HEK293 (cell line): ENCODE measurements at regions not wholly inside any gene's neighbourhood (a gene's known extent, or its start where the extent isn't known, plus 50 kb on each side); places are given as distances from the start of the nearest gene placed in this dataset.

Experiments
- CTCF ChIA-PET: fragments of 350-600 bp; formaldehyde crosslinking; extraction: SDS; loops from one replicate; lab custom pipeline; 2021; ENCODE audit warnings: antibody characterized with exemption; lab: Yijun Ruan, JAX
- POLR2A ChIA-PET: fragments of 300-600 bp; formaldehyde crosslinking; extraction: SDS; loops from one replicate; lab custom pipeline; 2020; ENCODE audit warnings: antibody characterized with exemption, inconsistent platforms; lab: Yijun Ruan, JAX
- H3K27ac ChIP-seq: fragments of 200-500 bp; sonication (Bioruptor generic); 2 replicates; pipeline ENCODE4 v1.5.1; 2014; ENCODE audit warnings: low read depth, low read length, control low read depth, inconsistent platforms; ENCODE audit errors: extremely low read depth
- H3K36me3 ChIP-seq, 2 experiments: fragments of 200-500 bp in 1 of 2; sonication (Bioruptor generic) in 1 of 2; 1 replicate in 1 of 2; 2 replicates in 1 of 2; pipeline ENCODE4 v1.5.1; 2014 to 2017; ENCODE audit warnings: inconsistent platforms in 2 of 2, low read length in 2 of 2; ENCODE audit not compliant: control insufficient read depth in 2 of 2, insufficient read depth in 1 of 2
- H3K4me1 ChIP-seq: fragments of 200-500 bp; sonication (Bioruptor generic); 2 replicates; pipeline ENCODE4 v1.5.1; 2014; ENCODE audit warnings: mild to moderate bottlenecking, low read length, inconsistent platforms; ENCODE audit not compliant: control insufficient read depth, insufficient read depth
- H3K4me3 ChIP-seq: 2 replicates; pipeline ENCODE4 v1.5.1; 2011; ENCODE audit warnings: low read depth, mild to moderate bottlenecking, control low read depth, low read length, moderate library complexity
- H3K9me3 ChIP-seq: fragments of 200-500 bp; sonication (Bioruptor generic); 2 replicates; pipeline ENCODE4 v1.5.1; 2014; ENCODE audit warnings: low read depth, low read length, inconsistent platforms; ENCODE audit not compliant: control insufficient read depth, insufficient read depth
- INSM2 ChIP-seq: fragments of 450-650 bp; formaldehyde crosslinking; IDR thresholded peaks from 2 replicates; pipeline ENCODE4 v1.5.1; 2016; ENCODE audit warnings: missing biosample characterization, missing genetic modification characterization
- REPIN1 ChIP-seq: fragments of 450-650 bp; formaldehyde crosslinking; IDR thresholded peaks from 2 replicates; pipeline ENCODE4 v1.5.1; 2017; ENCODE audit warnings: missing biosample characterization, missing genetic modification characterization, low read depth
- SALL2 ChIP-seq: fragments of 450-650 bp; formaldehyde crosslinking; IDR thresholded peaks from 2 replicates; pipeline ENCODE4 v1.5.0; 2017; ENCODE audit warnings: missing biosample characterization, mild to moderate bottlenecking, missing genetic modification characterization, borderline replicate concordance
- SP3 ChIP-seq: fragments of 450-650 bp; formaldehyde crosslinking; IDR thresholded peaks from 2 replicates; pipeline ENCODE4 v1.5.1; 2016; ENCODE audit warnings: missing biosample characterization, missing genetic modification characterization
- ZBTB20 ChIP-seq: fragments of 450-650 bp; formaldehyde crosslinking; IDR thresholded peaks from 2 replicates; pipeline ENCODE4 v1.5.1; 2016; ENCODE audit warnings: missing biosample characterization, missing genetic modification characterization
- ZBTB21 ChIP-seq: fragments of 450-650 bp; formaldehyde crosslinking; IDR thresholded peaks from 2 replicates; pipeline ENCODE4 v1.5.1; 2017; ENCODE audit warnings: missing biosample characterization, missing genetic modification characterization
- ZBTB49 ChIP-seq: fragments of 450-650 bp; formaldehyde crosslinking; IDR thresholded peaks from 2 replicates; pipeline ENCODE4 v1.5.1; 2016; ENCODE audit warnings: missing biosample characterization, missing genetic modification characterization, low read depth
- ZFP69B ChIP-seq: fragments of 450-650 bp; formaldehyde crosslinking; IDR thresholded peaks from 2 replicates; pipeline ENCODE4 v1.5.1; 2016; ENCODE audit warnings: missing biosample characterization, missing genetic modification characterization
- ZNF10 ChIP-seq: fragments of 450-650 bp; formaldehyde crosslinking; IDR thresholded peaks from 2 replicates; pipeline ENCODE4 v1.5.1; 2017; ENCODE audit warnings: missing biosample characterization, missing genetic modification characterization
- ZNF18 ChIP-seq: fragments of 450-650 bp; formaldehyde crosslinking; IDR thresholded peaks from 2 replicates; pipeline ENCODE4 v1.5.1; 2016; ENCODE audit warnings: missing biosample characterization, missing genetic modification characterization
- ZNF211 ChIP-seq: fragments of 450-650 bp; formaldehyde crosslinking; IDR thresholded peaks from 2 replicates; pipeline ENCODE4 v1.5.1; 2016; ENCODE audit warnings: low read depth, missing biosample characterization, missing genetic modification characterization
- ZNF214 ChIP-seq: fragments of 450-650 bp; formaldehyde crosslinking; IDR thresholded peaks from 2 replicates; pipeline ENCODE4 v1.5.1; 2017; ENCODE audit warnings: missing biosample characterization, mild to moderate bottlenecking, missing genetic modification characterization, borderline replicate concordance
- ZNF266 ChIP-seq: fragments of 450-650 bp; formaldehyde crosslinking; IDR thresholded peaks from 2 replicates; pipeline ENCODE4 v1.5.1; 2016; ENCODE audit warnings: missing biosample characterization, missing genetic modification characterization, low read depth
- ZNF354C ChIP-seq: fragments of 450-650 bp; formaldehyde crosslinking; IDR thresholded peaks from 2 replicates; pipeline ENCODE4 v1.5.1; 2016; ENCODE audit warnings: missing biosample characterization, missing genetic modification characterization, low read depth, borderline replicate concordance
- ZNF433 ChIP-seq: fragments of 450-650 bp; formaldehyde crosslinking; IDR thresholded peaks from 2 replicates; pipeline ENCODE4 v1.5.1; 2016; ENCODE audit warnings: missing biosample characterization, missing genetic modification characterization, low read depth
- ZNF514 ChIP-seq: fragments of 450-650 bp; formaldehyde crosslinking; IDR thresholded peaks from 2 replicates; pipeline ENCODE4 v1.5.1; 2016; ENCODE audit warnings: missing biosample characterization, missing genetic modification characterization
- ZNF548 ChIP-seq: fragments of 450-650 bp; formaldehyde crosslinking; IDR thresholded peaks from 2 replicates; pipeline ENCODE4 v1.5.1; 2016; ENCODE audit warnings: missing biosample characterization, missing genetic modification characterization
- ZNF610 ChIP-seq: fragments of 450-650 bp; formaldehyde crosslinking; IDR thresholded peaks from 2 replicates; pipeline ENCODE4 v1.5.1; 2016; ENCODE audit warnings: missing biosample characterization, missing genetic modification characterization, borderline replicate concordance
- ZNF692 ChIP-seq: fragments of 450-650 bp; formaldehyde crosslinking; IDR thresholded peaks from 2 replicates; pipeline ENCODE4 v1.5.1; 2016; ENCODE audit warnings: missing biosample characterization, missing genetic modification characterization
- ZNF704 ChIP-seq: fragments of 450-650 bp; formaldehyde crosslinking; IDR thresholded peaks from 2 replicates; pipeline ENCODE4 v1.5.1; 2016; ENCODE audit warnings: missing biosample characterization, missing genetic modification characterization
- ZNF792 ChIP-seq: fragments of 450-650 bp; formaldehyde crosslinking; IDR thresholded peaks from 2 replicates; pipeline ENCODE4 v1.5.1; 2016; ENCODE audit warnings: missing biosample characterization, missing genetic modification characterization
- ZSCAN23 ChIP-seq: fragments of 450-650 bp; formaldehyde crosslinking; IDR thresholded peaks from 2 replicates; pipeline ENCODE4 v1.5.1; 2016; ENCODE audit warnings: missing biosample characterization, missing genetic modification characterization

GRCh38 chr10:43702936-43703281 is 54.2 kb upstream of the ZNF32 start (continued):
- TF ChIP-seq ZNF211 = no peak
- TF ChIP-seq ZNF610 (tag by site-specific recombination) = no peak
- no peak for TF ChIP-seq ZBTB21 (tag by site-specific recombination)
- TF ChIP-seq INSM2 = no peak

- CTCF ChIA-PET = no interaction called here
Measured at GRCh38 chr10:43702213-43702935, 53.7 kb upstream of the ZNF32 start.

More at GRCh38 chr10:43702213-43702935, 53.7 kb upstream of the ZNF32 start:
- Histone ChIP-seq H3K36me3 (no peaks in the 10 kb centered on the region), H3K9me3 (no peaks in the 10 kb centered on the region), H3K4me3 (no peak overlapping the region), H3K4me1 (no peaks in the 10 kb centered on the region), H3K27ac (no peak overlapping the region)
- TF ChIP-seq SALL2 (tag by site-specific recombination) (no peak), ZNF704 (tag by site-specific recombination) (no peak), ZNF692 (tag by site-specific recombination) (no peak), ZBTB49 (tag by site-specific recombination) (no peak), ZNF433 (tag by site-specific recombination) (no peak), ZNF514 (tag by site-specific recombination) (no peak), ZNF214 (tag by site-specific recombination) (no peak), ZBTB20 (tag by site-specific recombination) (no peak), SP3 (tag by site-specific recombination) (no peak), ZNF10 (tag by site-specific recombination) (no peak), ZNF18 (tag by site-specific recombination) (no peak), ZNF548 (tag by site-specific recombination) (no peak), ZNF266 (tag by site-specific recombination) (no peak), ZSCAN23 (tag by site-specific recombination) (no peak), REPIN1 (no peak), ZNF792 (no peak), ZFP69B (no peak), ZNF354C (no peak)
- POLR2A ChIA-PET = no interaction called here
